ENCODE measurements at regions not wholly inside any gene's neighbourhood (a gene's known extent, or its start where the extent isn't known, plus 50 kb on each side); places are given as distances from the start of the nearest gene placed in this dataset.

DNA sequence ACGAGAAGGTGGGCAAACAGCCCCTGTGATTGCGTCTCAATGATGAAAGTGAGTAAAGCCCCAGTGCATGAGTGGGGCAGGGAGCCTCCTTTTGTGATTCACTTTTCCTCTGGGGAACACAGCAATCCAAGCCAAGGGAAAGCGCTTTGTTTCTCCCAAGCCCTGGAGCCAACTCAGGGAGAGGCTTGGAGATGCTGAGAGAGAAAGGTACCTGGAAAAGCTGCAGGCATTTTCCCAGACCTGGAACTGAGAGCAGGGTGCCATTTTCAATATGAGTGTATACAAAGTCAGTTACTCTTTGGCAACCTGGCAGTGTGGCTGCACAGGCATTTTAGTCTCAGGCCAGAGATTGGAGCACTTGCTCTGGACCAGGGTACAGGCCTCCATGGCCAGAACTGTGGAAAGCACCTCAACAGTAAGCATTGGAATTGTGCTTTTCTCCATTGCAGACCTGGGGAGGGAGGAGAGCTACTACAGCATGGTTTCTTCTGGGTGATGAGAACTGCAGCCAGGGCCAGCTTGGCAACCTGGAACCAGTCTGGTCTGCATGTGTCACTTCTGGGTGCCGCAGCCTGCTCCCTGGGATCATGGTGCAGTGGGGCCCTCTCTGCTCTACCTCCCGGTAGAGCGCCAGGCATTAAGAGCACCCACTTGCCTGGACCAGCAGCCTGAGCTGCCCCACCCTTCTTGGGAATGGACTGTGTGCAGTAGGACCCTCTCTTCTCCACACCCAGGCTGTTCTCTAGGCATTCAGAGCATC, 89.0 kb upstream of the CDH5 start:
- Mint-ChIP-seq H3K27me3 (ENCODE audit: low read depth) (peaks cover 7% of the 10 kb centered on the region), H3K9me3 (peaks cover 38% of the 10 kb centered on the region), H3K27ac (no peak overlapping the region), H3K4me1 (peaks cover 41% of the 10 kb centered on the region), H3K36me3 (peaks cover 23% of the 10 kb centered on the region), H3K4me3 (no peak overlapping the region)
- ChIA-PET CTCF (interaction anchor here (0.7 to 4.8 kb wide), 5 partner anchors 15 to 130 kb away, joined by 3 to 47 read pairs (median 11); no protein-coding TSS in a partner anchor), POLR2A (no interaction called here)
- TF ChIP-seq ZNF416 (CRISPR knock-in tag; IDR thresholded peaks at IDR 0.05) (no peak), SOX15 (CRISPR knock-in tag; IDR thresholded peaks at IDR 0.05) (no peak), USF2 (CRISPR knock-in tag; IDR thresholded peaks at IDR 0.05) (no peak), ZNF396 (CRISPR knock-in tag; IDR thresholded peaks at IDR 0.05; ENCODE audit: borderline replicate concordance) (no peak), TP53 (CRISPR knock-in tag; IDR thresholded peaks at IDR 0.05) (no peak), TEAD1 (CRISPR knock-in tag; IDR thresholded peaks at IDR 0.05) (no peak), NFE2L1 (CRISPR knock-in tag; IDR thresholded peaks at IDR 0.05) (no peak), KAT7 (CRISPR knock-in tag; IDR thresholded peaks at IDR 0.05; ENCODE audit: borderline replicate concordance) (no peak), NFATC4 (CRISPR knock-in tag; IDR thresholded peaks at IDR 0.05) (no peak), ZNF317 (CRISPR knock-in tag; IDR thresholded peaks at IDR 0.05; ENCODE audit: borderline replicate concordance, low read depth) (no peak), RORB (CRISPR knock-in tag; IDR thresholded peaks at IDR 0.05) (no peak), MYBL2 (CRISPR knock-in tag; IDR thresholded peaks at IDR 0.05) (no peak), RELA (CRISPR knock-in tag; IDR thresholded peaks at IDR 0.05; ENCODE audit: borderline replicate concordance) (no peak)
- TF ChIP-seq, protein P1, sequence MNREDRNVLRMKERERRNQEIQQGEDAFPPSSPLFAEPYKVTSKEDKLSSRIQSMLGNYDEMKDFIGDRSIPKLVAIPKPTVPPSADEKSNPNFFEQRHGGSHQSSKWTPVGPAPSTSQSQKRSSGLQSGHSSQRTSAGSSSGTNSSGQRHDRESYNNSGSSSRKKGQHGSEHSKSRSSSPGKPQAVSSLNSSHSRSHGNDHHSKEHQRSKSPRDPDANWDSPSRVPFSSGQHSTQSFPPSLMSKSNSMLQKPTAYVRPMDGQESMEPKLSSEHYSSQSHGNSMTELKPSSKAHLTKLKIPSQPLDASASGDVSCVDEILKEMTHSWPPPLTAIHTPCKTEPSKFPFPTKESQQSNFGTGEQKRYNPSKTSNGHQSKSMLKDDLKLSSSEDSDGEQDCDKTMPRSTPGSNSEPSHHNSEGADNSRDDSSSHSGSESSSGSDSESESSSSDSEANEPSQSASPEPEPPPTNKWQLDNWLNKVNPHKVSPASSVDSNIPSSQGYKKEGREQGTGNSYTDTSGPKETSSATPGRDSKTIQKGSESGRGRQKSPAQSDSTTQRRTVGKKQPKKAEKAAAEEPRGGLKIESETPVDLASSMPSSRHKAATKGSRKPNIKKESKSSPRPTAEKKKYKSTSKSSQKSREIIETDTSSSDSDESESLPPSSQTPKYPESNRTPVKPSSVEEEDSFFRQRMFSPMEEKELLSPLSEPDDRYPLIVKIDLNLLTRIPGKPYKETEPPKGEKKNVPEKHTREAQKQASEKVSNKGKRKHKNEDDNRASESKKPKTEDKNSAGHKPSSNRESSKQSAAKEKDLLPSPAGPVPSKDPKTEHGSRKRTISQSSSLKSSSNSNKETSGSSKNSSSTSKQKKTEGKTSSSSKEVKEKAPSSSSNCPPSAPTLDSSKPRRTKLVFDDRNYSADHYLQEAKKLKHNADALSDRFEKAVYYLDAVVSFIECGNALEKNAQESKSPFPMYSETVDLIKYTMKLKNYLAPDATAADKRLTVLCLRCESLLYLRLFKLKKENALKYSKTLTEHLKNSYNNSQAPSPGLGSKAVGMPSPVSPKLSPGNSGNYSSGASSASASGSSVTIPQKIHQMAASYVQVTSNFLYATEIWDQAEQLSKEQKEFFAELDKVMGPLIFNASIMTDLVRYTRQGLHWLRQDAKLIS (CRISPR knock-in tag; IDR thresholded peaks at IDR 0.05; ENCODE audit: borderline replicate concordance): no peak
- TF ChIP-seq, protein P2, sequence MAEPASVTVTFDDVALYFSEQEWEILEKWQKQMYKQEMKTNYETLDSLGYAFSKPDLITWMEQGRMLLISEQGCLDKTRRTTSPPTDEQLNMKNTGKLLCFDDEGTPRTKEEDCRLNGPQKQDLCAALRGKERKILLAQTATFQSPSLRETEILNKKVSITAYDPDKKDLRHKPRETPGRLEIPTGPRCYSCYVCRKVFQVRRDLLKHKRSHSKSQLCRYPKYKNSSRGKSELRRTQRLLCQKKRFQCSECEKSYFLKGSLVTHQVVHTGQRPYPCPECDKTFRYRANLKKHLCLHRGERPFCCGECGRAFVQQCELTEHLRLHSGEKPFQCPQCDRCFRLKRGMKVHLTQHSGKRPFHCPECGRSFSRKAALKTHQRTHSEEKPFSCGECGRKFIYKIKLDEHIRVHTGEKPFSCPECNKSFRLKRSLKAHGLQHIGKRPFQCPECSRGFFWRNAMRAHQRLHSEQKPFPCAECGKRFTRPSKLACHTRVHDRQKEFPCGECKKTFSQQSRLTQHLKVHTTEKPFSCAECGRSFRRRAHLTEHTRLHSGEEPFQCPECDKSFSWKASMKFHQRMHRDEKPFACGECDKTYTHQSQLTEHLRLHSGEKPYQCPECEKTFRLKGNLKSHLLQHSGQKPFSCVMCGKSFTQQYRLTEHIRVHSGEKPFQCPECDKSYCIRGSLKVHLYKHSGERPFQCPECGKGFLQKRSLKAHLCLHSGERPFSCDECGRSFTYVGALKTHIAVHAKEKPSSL (CRISPR knock-in tag; conservative IDR thresholded peaks at IDR 0.05): no peak
- ATAC-seq (no peak), DNase-seq (ENCODE audit: low spot score) (no peak)

DNA sequence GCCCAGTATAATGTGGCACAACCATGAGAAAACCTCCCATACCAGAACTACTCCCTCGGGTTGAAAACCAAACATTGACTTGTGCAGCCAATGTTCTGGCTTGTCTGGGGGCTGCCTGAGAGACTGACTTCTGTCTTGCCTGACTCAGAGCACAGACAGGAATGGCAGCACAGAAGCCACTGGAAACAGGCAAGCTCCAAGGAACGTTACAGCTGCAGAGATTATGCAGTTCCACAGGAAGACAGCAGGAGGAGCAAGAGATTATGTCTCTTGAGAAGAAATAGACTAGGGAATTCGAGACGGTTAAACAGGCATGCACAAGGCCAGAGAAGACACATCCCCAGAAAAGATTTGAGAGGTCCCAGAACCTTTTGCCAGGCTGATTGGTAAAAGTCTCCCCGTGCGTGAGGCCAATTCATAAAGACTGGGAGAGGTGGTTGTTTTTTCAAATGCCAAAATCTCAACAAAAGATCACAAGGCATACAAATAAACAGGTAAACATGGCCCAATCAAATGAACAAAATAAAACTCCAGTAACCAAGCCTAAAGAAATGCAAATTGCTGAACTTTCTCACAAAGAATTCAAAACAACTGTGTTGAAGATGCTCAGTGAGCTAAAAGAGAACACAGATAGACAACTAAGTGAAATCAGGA, 90.6 kb upstream of the CDH5 start:
- H3K9me3 Mint-ChIP-seq: peaks cover 30% of the 10 kb centered on the region
- H3K27ac Mint-ChIP-seq: no peak overlapping the region
- ATAC-seq (peak; percentile 65), DNase-seq (ENCODE audit: low spot score) (peak; percentile 69)
- TF ChIP-seq, protein P3, sequence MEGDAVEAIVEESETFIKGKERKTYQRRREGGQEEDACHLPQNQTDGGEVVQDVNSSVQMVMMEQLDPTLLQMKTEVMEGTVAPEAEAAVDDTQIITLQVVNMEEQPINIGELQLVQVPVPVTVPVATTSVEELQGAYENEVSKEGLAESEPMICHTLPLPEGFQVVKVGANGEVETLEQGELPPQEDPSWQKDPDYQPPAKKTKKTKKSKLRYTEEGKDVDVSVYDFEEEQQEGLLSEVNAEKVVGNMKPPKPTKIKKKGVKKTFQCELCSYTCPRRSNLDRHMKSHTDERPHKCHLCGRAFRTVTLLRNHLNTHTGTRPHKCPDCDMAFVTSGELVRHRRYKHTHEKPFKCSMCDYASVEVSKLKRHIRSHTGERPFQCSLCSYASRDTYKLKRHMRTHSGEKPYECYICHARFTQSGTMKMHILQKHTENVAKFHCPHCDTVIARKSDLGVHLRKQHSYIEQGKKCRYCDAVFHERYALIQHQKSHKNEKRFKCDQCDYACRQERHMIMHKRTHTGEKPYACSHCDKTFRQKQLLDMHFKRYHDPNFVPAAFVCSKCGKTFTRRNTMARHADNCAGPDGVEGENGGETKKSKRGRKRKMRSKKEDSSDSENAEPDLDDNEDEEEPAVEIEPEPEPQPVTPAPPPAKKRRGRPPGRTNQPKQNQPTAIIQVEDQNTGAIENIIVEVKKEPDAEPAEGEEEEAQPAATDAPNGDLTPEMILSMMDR (IDR thresholded peaks at IDR 0.05): peak; percentile 62
- no peak for TF ChIP-seq JAZF1 (CRISPR knock-in tag; IDR thresholded peaks at IDR 0.05)
- peaks cover 23% of the 10 kb centered on the region for H3K36me3 Mint-ChIP-seq
- H3K4me1 Mint-ChIP-seq: peaks cover 43% of the 10 kb centered on the region
- H3K4me3 Mint-ChIP-seq: no peak overlapping the region
- ChIA-PET POLR2A (no interaction called here), CTCF (interaction anchor here (0.7 to 4.8 kb wide), 17 partner anchors 9 to 699 kb away, joined by 3 to 47 read pairs (median 4); no protein-coding TSS in a partner anchor)
- peaks cover 19% of the 10 kb centered on the region for H3K27me3 Mint-ChIP-seq (ENCODE audit: low read depth)

Measured in WTC11 (cell line).